Upper lobe of left lung (tissue), 6 donors: ENCODE measurements at regions not wholly inside any gene's neighbourhood (a gene's known extent, or its start where the extent isn't known, plus 50 kb on each side); places are given as distances from the start of the nearest gene placed in this dataset.

Source experiments
- ATAC-seq, 2 donors: fragments of 200-7000 bp; cut with Tn5 transposase; one replicate each; pipeline ENCODE4 v1.9.1; 2022; ENCODE audit warnings: mild to moderate bottlenecking in 2 of 2, moderate library complexity in 2 of 2; ENCODE audit not compliant: low FRiP score in 2 of 2
- DNase-seq, 2 donors: peaks; one replicate each; pipeline ENCODE4 v3.0.0-alpha.2; 2019 to 2020
- H3K27ac ChIP-seq, 4 donors: fragments of 200-600 bp; sonication (generic); one replicate each; pipeline ENCODE4 v1.5.1; 2016 to 2019
- H3K27me3 ChIP-seq, 4 donors: fragments of 200-600 bp; sonication (generic); one replicate each; pipeline ENCODE4 v1.5.1; 2017 to 2019
- H3K36me3 ChIP-seq, 4 donors: fragments of 200-600 bp; sonication (generic); one replicate each; pipeline ENCODE4 v1.5.1; 2016 to 2019
- H3K4me1 ChIP-seq, 4 donors: fragments of 200-600 bp; sonication (generic); one replicate each; pipeline ENCODE4 v1.5.1; 2018 to 2019
- H3K4me3 ChIP-seq, 4 donors: fragments of 200-600 bp; sonication (generic); one replicate each; pipeline ENCODE4 v1.5.1; 2017 to 2019; ENCODE audit warnings: mild to moderate bottlenecking in 2 of 4, moderate library complexity in 1 of 4
- H3K9me3 ChIP-seq, 4 donors: fragments of 200-600 bp; sonication (generic); one replicate each; pipeline ENCODE4 v1.5.1; 2018 to 2019
- EP300 ChIP-seq, 4 donors: sonication (generic); formaldehyde crosslinking; IDR thresholded peaks; one replicate each; pipeline ENCODE4 v1.5.1; 2017; ENCODE audit warnings: antibody characterized with exemption in 4 of 4, control low read depth in 2 of 4
- POLR2A ChIP-seq, 4 donors: fragments of 450-650 bp; IDR thresholded peaks; one replicate each; pipeline ENCODE4 v1.5.1; 2016 to 2017; ENCODE audit warnings: antibody characterized with exemption in 4 of 4, mild to moderate bottlenecking in 2 of 4
- POLR2AphosphoS5 ChIP-seq, 2 donors: sonication (generic); formaldehyde crosslinking; IDR thresholded peaks; one replicate each; pipeline ENCODE4 v1.5.1; 2017; ENCODE audit warnings: antibody characterized with exemption in 2 of 2
- WGBS, 2 donors: methylation state at CpG; one replicate each; pipeline ENCODE4 v1.1.5; 2017 to 2018; 5-methylcytosine and 5-hydroxymethylcytosine counted together
- TF ChIP-seq, protein P1 (sequence below), 6 experiments: fragments of 450-650 bp in 4 of 6; fragments of 200-600 bp in 2 of 6; sonication (generic) in 2 of 6; IDR thresholded peaks; one replicate each; pipeline ENCODE4 v1.5.1; 2016 to 2019; ENCODE audit warnings: antibody characterized with exemption in 6 of 6
- donor health status: DM: no; HTN: no; CAD: no; lungs with moderate emphysema.
- donor health status: DM: no; HTN: yes; CAD: no; lungs with severe emphysema.

DNA sequence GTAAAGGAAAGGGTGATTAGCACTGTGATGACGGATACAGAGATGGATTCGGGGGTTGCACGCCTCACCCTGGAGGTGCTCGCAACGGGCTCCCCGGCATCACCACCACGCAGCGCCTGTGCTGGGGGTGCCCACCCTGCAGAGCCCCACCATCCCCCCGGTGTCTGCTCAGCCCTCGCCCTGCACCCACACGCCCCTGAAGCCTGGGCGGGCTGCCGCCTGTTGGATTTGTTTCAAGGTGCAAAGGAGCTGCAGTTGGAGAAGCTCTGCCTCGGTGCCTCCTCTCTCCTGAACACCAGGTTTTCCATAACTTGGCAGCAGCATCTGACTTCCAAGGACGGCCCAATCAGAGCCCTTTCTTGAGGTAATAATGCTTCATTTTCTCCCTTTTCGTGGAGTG, 106.1 kb upstream of the TMEM132D start:
- DNase-seq (no peak), ATAC-seq (no peak)
- no peak overlapping the region for H3K4me3 ChIP-seq
- H3K9me3 ChIP-seq: no peaks in the 10 kb centered on the region
- no peaks in the 10 kb centered on the region for H3K4me1 ChIP-seq
- 77 to 81% methylated on average over 12 to 16 of the region's 16 CpGs for WGBS, 2 donors
- no peak overlapping the region for H3K27ac ChIP-seq
- TF ChIP-seq POLR2AphosphoS5 (IDR thresholded peaks at IDR 0.05): no peak
- TF ChIP-seq, protein P1, sequence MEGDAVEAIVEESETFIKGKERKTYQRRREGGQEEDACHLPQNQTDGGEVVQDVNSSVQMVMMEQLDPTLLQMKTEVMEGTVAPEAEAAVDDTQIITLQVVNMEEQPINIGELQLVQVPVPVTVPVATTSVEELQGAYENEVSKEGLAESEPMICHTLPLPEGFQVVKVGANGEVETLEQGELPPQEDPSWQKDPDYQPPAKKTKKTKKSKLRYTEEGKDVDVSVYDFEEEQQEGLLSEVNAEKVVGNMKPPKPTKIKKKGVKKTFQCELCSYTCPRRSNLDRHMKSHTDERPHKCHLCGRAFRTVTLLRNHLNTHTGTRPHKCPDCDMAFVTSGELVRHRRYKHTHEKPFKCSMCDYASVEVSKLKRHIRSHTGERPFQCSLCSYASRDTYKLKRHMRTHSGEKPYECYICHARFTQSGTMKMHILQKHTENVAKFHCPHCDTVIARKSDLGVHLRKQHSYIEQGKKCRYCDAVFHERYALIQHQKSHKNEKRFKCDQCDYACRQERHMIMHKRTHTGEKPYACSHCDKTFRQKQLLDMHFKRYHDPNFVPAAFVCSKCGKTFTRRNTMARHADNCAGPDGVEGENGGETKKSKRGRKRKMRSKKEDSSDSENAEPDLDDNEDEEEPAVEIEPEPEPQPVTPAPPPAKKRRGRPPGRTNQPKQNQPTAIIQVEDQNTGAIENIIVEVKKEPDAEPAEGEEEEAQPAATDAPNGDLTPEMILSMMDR (IDR thresholded peaks at IDR 0.05): no peak
- no peak for TF ChIP-seq POLR2A (IDR thresholded peaks at IDR 0.05)
- H3K36me3 ChIP-seq: no peaks in the 10 kb centered on the region
- no peaks in the 10 kb centered on the region for H3K27me3 ChIP-seq

DNA sequence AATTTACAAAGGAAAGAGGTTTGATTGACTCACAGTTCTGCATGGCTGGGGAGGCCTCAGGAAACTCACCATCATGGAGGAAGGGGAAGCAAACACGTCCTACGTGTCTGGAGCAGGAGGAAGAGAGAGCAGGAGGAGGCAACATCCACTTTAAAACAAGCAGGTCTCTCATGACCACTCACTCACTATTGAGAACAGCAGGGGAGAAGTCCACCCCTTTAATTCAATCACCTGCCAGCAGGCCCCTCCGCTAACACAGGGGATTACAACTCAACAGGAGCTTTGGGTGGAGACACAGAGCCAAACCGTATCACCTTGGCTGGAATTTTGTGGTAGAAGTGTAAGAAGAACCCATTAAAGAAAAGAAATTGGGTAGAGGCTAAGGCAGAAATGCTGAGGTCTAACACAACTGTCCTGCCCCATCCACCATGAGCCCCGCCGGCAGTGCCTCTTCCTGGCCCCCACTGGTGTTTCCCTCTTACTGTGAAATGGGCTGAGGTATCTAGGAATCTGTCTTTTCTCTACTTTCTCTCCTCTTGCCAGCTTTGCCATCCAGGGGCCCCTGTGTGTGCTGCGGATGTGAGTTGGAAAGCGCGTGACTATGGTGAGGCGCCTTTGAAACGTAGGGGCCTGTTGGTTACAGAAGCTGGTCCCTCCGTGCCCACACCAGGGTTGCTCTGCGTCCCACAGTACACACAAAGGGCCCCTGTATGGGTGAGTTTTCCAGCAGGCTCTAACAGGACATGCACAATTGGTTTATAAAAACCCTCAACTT, 108.0 kb upstream of the TMEM132D start:
- Histone ChIP-seq H3K4me3 (no peak overlapping the region), H3K27ac (no peak overlapping the region), H3K36me3 (no peaks in the 10 kb centered on the region), H3K9me3 (no peaks in the 10 kb centered on the region), H3K4me1 (no peaks in the 10 kb centered on the region), H3K27me3 (no peaks in the 10 kb centered on the region)
- TF ChIP-seq POLR2AphosphoS5 (IDR thresholded peaks at IDR 0.05) (no peak), EP300 (IDR thresholded peaks at IDR 0.05) (no peak), POLR2A (IDR thresholded peaks at IDR 0.05) (no peak)
- TF ChIP-seq, protein P1 (IDR thresholded peaks at IDR 0.05): no peak
- WGBS, 2 donors: 65 to 70% methylated on average over 9 to 13 of the region's 13 CpGs
- no peak for DNase-seq
- ATAC-seq: no peak

- H3K9me3 ChIP-seq: no peaks in the 10 kb centered on the region
- ATAC-seq: peak in 1 of 2 donors; percentile 73
- H3K36me3 ChIP-seq: no peaks in the 10 kb centered on the region
- no peak overlapping the region for H3K27ac ChIP-seq
- TF ChIP-seq POLR2AphosphoS5 (IDR thresholded peaks at IDR 0.05) (no peak), EP300 (IDR thresholded peaks at IDR 0.05) (no peak), POLR2A (IDR thresholded peaks at IDR 0.05) (no peak)
- TF ChIP-seq, protein P1 (IDR thresholded peaks at IDR 0.05): peak; percentile 29 to 83 (median 51)
- no peaks in the 10 kb centered on the region for H3K27me3 ChIP-seq
- WGBS, 2 donors: 14 to 15% methylated on average over 25 to 36 of the region's 36 CpGs
- no peaks in the 10 kb centered on the region for H3K4me1 ChIP-seq
- peak in 1 of 2 donors; percentile 70 for DNase-seq
- H3K4me3 ChIP-seq: no peak overlapping the region
Measured at GRCh38 chr12:130013771-130014484, 110.1 kb upstream of the TMEM132D start.

DNA sequence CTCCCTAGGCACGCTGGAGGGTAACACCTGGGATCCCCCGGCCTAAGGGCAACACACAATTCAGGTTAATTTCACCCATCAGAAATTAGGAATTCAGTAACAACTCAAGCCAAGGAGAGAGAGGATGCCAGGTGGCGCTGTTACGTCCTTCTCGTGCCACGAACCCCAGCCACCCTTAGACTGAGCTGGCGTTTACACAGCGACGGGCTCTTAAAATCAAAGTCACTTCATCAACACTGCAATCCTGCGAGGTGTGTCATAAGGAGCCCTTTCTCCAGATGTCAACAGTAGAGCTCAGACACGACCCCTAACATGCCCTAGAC, 110.6 kb upstream of the TMEM132D start:
- Histone ChIP-seq H3K4me1 (no peaks in the 10 kb centered on the region), H3K27me3 (no peaks in the 10 kb centered on the region), H3K4me3 (no peak overlapping the region), H3K9me3 (no peaks in the 10 kb centered on the region), H3K27ac (no peak overlapping the region), H3K36me3 (no peaks in the 10 kb centered on the region)
- ATAC-seq (no peak), DNase-seq (no peak)
- no peak for TF ChIP-seq POLR2A (IDR thresholded peaks at IDR 0.05)
- TF ChIP-seq EP300 (IDR thresholded peaks at IDR 0.05): no peak
- no peak for TF ChIP-seq POLR2AphosphoS5 (IDR thresholded peaks at IDR 0.05)
- TF ChIP-seq, protein P1 (IDR thresholded peaks at IDR 0.05): no peak
- 6% methylated on average over 11 of the region's 11 CpGs; no CpG with 5 or more reads in 1 of the 2 donors for WGBS, 2 donors
